Fibroblast of upper back skin (primary cell): ENCODE measurements at regions not wholly inside any gene's neighbourhood (a gene's known extent, or its start where the extent isn't known, plus 50 kb on each side); places are given as distances from the start of the nearest gene placed in this dataset.
"Not testable (repeated sequence)": the region's sequence is repeated elsewhere in the genome, so short reads cannot be mapped to it uniquely, and the experiment has no call there.

ENCODE experiments used
- DNase-seq: peaks from one replicate; pipeline ENCODE4 v3.0.0-alpha.2; 2013

DNA sequence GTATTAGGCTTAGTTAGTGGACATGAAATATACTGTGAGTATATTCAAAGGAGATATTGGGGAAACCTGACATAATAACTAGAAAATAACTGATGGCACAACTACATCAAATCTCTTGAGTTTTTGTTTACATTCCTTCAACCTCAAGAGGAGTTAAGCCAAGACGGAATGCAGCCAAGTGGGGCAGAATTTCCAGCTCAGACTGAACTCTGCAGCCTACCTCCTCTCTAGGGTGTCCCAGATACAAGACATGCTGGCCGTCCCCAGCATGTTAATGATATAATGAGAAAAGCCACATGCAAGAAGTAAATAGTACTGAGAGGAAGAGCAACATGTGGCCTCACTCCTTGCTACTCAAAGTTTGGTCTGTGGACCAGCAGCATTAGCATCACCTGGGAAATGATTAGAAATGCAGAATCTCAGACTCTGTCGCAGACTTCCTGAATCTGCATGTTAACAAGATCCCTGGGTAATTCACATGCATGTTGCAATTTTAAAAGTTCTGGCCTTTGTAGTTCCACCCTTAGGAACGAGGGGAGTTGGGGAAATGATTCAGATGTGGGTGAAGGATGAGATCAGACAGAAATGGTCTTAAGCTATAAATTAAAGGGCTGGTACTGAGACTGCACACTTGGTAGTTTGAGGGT, 118.4 kb upstream of the CACUL1 start:
- DNase-seq = no peak

DNA sequence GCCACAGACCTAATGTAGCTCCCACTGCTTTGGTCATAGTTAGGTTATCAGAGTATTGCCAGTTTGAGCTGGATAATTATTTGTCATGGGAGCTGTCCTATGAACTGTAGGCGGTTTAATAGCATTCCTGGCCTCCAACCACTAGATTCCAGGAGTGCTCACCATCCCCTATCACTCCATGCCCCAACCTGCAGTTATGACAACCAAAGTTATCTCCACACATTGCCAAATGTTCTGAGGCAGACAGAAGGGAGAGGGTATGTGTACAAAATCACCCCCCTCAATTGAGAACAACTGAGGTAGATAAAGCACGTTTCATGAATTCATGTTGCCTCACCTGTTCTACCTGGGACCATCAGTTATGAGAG, 119.0 kb upstream of the CACUL1 start:
- DNase-seq = no peak

DNA sequence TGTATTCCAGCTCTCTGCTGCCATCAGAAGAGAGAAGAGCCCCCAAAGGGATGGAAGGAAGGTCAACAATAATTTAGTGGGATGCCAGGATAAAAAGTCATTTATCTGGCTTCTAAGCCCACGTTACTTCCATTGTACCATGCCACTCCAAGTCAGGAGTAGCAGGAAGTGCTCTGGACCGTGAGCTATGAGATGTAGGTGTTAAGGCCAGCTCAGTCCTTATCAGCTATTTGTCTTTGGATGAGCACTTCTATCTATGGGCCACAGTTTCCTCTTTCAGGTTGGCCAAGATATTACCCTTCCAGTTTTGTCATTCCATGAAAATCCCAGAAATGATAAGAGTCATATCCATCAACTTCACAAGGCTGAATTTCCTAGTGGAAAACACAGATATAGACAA, 119.4 kb upstream of the CACUL1 start:
- no peak for DNase-seq

DNA sequence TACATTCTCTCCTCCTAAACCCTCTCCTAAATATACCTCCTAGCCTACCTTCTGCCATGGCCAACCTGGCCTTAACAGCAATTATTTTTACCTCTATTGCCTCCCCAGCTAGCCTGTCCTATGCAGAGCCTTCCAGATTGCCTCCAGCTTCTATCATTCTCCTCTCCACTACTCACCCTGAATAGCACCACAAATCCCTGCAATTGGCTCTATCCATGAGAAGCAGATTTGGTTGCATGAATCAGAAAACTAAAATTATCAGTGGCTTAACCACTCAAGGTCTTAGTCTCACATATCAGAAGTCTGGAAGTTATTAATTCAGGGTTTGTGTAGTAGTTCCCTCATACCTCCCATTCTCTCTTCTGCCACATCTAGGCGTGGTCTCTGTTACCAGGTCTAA, 120.3 kb upstream of the CACUL1 start:
- DNase-seq = no peak

DNA sequence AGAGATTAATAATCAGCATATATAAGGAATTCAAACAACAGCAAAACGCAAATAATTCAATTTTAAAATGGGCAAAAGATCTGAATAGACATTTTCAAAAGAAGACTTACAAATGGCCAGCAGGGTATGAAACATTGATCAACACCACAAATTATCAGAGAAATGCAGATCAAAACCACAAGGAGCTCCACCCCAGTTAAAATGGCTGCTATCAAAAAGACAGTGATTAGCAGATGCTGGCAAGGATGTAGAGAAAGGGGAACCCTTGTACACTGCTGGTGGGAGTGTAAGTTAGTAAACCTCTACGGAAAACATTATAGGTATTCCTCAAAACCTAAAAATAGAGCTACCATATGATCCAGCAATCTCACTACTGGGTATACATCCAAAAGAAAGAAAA, 128.0 kb upstream of the CACUL1 start:
- DNase-seq = no peak

DNA sequence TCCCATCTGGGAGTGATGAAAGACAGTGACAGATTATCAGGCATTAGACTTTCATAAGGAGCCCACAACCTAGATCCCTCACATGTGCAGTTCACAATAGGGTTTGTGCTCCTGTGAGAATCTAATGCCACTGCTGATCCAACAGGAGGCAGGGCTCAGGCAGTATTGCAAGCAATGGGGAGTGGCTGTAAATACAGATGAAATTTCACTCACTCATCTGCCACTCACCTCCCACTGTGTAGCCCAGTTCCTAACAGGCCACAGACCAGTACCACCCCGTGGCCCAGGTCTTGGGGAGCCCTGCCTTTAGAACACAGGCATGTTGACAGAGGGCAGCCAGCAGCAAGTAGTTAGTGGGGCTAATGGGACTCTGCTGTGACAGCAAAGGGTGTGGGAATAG, 137.3 kb upstream of the NANOS1 start:
- DNase-seq = no peak

DNA sequence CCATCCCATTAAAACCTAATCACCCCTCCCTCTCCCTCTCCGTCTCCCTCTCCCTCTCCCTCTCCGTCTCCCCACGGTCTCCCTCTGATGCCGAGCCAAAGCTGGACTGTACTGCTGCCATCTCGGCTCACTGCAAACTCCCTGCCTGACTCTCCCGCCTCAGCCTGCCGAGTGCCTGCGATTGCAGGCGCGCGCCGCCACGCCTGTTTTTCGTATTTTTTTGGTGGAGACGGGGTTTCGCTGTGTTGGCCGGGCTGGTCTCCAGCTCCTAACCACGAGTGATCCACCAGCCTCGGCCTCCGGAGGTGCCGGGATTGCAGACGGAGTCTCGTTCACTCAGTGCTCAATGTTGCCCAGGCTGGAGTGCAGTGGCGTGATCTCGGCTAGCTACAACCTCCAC, 134.6 kb upstream of the NANOS1 start:
- DNase-seq = not testable (repeated sequence)

DNA sequence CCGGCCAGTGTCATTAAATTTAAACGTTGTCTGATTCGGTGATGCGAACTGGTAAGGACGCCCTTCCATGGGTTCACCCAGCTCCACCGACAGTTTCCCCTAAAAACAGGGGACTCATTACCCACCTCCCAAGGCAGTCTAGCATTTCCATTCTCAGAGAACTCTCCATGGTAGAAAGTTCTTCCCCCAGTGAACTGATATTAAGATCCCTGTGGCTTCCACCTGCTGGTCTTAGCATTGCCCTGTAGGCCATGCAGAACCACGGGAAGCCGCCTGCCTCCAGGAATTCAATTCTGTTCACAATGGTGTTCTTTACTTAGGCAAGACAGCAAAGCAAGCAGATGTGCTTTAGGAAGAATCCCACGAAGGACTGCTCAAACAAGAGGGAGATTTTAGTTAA, 128.9 kb upstream of the NANOS1 start:
- no peak for DNase-seq

DNA sequence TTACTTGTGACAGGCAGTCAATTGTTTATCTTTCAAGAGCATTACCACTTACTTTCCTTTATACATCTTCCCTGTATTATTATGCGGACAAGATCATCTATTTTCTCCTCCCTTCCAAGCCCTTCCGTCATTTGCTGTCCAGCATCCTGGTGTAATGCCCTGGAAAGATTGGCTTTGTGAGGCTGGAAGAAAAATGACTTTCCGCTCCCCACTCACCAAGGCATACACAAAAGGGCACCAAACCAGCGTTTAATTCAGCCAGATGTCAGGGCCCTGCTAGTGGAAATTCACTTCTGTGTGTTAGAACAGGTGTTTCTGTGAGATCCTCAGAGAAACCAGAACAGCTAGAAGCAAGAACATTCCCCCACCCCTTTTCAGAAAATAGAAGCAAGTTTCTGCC, 128.1 kb upstream of the NANOS1 start:
- no peak for DNase-seq

DNA sequence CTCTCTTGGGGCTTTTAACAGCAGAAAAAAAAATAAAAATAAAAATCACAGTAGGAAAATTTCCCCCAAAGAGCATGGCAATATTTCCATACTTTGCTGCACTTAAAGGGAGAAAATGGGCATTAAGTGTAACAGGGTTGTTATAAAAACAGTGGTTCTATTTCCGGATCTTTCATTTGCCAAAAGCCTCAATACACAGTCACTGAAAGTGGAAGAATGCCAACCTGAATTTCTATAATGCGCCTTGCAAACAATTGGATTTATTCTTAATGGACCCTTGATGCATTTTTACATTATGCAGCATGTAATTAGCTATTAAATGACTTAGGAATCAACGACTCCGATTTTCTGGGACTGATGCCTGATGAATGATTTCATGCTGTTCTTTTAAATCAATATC, 127.6 kb upstream of the NANOS1 start:
- DNase-seq = no peak

DNA sequence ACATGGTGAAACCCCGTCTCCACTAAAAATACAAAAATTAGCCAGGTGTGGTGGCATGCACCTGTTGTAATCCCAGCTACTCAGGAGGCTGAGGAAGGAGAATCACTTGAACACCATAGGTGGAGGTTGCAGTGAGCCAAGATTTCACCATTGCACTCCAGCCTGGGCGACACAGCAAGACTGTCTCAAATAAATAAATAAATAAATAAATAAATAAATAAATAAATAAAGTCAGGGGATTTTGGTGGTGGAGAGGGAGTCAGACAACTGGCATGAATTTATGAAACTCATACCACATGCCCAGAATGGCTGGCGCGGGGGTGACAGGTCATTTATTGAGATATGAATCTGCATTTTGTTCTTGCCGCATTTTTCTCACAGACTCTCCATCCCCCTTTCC, 126.9 kb upstream of the NANOS1 start:
- not testable (repeated sequence) for DNase-seq

DNA sequence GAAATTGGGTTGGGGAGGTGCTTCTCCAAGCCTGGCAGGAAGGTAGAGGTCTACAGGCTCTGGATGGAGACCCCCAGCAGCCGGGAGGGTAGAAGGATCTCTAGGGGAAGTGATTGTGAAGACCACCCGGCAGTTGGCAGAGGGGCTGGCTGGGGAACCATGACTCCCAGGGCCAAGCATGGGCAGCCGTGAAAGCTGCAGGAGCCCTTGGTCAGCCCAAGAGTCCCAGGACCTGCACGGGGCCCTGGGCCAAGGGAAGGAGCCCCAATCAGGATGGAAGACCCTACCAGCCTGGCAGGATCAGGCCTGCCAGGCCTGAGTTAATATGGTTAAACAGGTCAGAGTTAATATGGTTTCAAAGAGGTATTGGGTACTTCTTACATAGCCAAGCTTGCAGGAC, 126.3 kb upstream of the NANOS1 start:
- DNase-seq = no peak

DNA sequence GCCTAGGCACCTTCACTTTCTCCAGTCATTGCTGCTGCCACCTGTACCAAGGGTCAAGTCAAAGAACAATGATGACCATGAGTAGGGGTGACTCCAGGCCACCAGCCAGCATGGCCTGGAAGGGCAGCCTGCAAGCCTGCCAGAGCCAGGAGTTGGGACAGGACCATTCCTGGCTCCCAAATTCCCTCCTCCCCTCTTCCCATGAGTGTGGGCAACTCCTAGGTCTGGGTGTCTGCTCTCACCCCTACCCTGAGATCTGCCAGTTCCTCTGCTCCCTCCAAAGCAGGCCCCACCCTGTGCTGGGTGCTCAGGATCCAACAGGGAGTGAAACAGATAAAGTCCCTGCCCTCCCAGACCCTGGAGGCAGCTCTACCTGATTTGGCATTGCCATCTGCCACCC, 125.8 kb upstream of the NANOS1 start:
- DNase-seq = no peak

DNA sequence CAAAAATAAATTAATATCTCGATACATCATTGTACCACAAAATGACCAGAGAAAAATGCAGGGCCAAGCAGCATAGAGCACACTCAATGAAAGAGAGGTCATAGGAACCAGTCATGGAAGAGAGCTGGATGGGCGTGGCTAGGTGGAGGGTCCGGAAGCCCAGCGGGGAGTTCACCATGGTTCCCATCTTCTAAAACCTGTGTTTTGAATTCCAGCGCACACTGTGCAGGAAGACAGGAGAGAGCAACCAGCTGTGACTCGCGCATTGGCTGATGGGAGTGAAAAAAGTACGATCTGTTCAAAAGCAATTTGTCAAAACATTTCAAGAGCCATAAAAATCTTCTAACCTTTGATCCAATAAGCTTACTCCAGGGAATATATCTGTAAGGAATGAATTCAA, 125.2 kb upstream of the NANOS1 start:
- DNase-seq = no peak

DNA sequence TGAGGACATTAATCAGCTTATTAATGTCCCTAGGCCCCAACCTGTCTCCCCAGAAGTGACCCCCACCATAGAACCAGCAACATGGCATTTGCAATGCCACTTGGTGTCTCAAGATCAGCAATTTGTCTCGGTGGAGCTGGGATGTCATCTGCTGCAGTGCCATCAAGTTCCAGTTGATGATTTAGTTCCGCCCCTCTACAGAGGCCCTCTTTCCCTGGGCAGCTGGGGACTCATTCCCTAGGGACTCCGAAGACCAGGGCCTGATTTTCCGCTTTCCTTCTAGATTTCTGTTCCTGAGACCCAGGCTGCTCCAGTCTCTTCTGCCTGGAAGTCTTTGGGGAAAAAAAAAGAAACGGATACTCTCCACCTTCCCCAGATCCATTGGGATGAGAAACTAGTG, 122.5 kb upstream of the NANOS1 start:
- no peak for DNase-seq

DNA sequence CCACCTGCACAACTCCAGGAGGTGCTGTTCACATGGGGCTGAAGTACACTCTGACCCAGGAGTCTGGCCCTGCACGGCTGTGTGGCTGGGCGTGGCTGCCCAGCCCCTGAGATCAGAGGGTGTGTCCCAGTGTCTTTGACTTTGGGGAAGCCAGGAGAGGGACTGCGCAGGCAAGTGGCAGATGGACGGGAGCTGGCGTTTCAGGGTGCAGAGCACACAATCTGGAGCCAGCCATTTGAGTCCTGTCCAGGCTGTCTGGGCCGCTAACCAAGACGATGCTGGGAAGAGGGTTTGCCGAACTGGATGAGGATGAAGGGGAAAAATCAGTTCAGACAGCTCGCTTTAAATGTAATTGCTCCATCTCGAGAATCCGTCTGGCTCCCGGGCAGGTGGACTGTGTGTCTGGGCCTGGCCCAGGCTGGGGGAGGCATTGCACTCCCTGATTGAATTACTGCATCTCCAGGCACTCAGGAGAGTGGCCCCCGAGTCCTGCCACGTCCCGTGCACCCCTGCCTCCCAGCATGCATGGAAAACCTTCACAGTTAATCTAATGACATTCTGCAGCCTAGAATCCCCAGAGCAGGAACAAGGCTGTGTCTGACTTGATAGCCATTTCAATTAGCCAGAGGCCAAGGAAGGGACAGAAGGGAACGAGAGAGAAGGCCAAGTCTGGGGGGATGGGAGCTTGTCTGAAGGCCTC, 120.8 kb upstream of the NANOS1 start:
- DNase-seq = no peak

DNA sequence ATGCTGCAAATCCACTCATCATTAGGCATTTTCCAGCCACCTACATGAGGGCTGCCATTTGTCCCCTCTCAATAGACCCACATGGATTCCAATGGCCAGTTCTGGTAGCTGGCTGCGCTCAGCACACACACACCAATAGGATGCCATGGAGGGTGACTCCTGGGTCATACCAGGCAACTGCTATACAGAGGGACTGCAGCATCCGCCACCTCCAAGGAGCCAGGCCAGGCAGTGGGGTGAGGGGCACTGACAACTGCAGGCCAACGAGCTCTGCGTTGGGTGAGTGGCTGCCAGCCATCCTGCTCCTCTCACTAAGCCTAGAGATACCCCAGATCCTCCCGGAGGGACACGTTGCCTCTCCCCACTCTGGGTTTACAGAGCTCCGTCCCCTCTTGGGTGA, 118.8 kb upstream of the NANOS1 start:
- no peak for DNase-seq

DNA sequence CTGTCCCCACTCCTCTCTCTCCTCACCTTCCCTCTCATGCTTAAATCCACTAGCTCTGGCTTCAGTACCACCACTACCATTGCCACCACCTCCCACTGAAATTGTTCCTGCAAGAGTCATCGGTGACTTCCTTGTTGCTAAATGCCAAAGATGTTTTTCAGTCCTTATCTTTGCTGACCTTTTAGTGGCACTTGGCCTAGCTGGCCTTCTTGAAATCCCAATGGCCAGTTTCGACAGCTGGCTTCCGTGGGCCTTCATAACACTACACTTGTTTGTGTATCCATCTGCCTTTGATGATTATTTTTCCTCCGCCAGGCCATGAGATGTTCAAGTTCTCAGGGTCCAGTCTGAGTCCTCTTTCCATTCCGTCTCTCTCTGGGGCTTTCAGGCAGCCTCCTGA, 118.2 kb upstream of the NANOS1 start:
- no peak for DNase-seq

DNA sequence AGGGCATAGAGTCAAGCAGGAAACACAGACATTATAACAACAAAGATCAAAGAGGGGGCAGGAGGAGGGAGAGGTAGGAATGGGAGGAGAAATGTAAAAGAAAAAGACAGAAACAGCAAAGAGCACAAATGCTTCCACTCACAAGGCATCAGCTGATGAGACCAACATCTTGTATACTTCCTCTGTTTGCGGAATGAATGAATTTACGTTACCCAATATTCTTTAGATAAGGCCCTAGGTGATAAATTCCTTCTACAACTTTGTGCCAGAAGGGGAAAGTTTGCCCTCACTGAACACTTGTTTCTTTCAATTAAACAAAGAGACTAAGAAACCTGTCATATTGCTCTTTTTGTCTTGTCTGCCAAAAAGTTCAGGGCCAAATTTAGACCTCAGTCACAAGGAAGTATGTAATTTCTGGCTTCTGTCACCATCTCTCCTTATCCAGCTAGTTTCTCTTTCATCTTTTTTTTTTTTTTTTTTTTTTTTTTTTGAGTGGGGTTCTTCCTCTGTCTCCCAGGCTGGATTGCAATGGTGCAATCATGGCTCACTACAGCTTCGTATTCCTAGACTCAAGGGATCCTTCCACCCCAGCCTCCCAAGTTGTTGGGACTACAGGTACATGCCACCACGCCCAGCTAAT, 116.4 kb upstream of the NANOS1 start:
- no peak for DNase-seq

DNA sequence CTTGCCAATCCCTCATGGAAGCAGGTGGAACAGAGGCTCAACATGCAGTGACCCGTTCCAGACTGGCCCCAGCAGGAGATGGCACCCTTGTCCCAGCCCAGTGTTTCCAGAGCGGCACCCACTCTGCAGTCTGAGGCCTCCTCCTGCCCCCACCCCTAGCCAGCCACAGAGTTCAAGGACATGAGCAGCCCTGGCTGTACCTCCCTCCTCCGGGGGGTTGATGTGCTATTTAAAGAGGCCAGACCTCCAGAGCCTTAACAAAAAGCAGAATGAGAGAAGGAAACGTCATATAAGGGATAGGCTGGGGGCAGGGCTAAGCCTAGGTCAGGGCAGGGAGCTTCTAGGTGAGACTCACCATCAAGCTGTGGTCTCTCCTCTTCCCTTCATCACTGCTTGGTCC, 115.7 kb upstream of the NANOS1 start:
- no peak for DNase-seq

DNA sequence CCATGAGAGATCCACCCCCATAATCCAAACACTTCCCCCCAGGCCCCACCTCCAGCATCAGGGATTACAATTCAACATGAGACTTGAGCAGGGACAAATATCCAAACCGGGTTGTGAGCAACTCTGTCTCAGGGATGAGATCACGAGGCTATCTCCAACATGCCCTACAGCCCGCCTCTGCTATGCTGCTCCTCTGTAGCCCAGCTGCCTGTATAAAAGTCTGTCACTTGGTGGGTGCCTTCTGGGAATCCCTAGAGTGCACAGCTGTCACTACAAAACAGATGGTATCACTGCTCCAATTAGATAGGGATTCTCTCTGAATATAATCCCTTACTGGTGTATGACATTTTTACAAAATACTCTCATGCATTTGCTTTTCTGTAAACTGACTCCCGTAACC, 114.9 kb upstream of the NANOS1 start:
- no peak for DNase-seq

DNA sequence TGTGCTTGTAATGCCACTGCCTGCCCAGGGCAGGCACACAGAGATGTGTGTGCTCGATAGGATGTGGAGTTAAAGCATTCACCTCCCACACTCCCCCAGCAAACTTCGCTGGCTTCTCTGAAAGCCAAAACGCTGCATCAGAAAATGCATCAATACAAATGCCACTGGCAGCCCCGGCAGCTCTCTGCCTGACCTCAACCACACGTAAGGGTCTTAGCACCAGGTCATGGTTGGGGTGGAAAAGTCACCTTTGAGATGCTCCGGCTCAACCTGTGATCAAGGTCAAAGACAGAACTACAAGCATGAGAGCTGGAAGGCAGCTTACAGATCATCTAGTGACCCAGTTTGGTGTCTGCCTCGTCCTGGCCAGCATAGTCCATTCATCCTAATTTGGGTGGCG, 114.4 kb upstream of the NANOS1 start:
- no peak for DNase-seq

DNA sequence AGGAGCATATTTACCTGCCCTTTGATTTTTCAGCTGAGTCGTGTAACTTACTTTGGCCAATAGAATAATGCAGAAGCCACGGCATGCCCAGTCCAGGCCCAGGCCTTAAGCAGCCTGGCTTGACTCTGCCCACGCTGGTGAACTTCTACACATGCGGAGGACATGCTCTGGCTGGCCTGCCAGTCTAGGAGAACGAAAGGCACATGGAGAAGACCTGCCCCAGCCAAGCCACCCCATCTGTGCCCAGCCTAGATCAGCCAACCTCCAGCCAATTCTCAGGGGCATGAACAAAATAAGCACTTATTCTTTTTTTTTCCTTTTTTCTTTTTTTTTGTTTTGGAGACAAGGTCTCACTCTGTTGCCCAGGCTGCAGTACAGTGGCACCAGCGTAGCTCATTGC, 112.7 kb upstream of the NANOS1 start:
- DNase-seq = no peak

DNA sequence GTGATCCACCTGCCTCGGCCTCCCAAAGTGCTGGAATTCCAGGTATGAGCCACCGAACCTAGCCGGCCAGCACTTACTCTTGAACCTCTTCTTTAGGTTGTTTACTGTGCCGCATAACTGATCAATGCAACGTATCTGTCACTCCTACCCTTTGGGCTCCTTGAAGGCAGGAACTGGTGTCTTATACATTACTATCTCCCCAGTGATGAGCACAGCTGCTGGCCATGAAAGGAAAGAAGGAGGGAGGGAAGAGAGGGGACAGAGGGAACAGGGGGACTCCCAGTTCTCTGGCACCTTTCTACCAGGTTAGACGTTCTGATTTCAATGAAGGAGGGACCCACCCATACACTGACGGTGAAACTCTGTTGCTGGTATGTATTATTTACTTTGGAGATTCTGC, 111.8 kb upstream of the NANOS1 start:
- no peak for DNase-seq

DNA sequence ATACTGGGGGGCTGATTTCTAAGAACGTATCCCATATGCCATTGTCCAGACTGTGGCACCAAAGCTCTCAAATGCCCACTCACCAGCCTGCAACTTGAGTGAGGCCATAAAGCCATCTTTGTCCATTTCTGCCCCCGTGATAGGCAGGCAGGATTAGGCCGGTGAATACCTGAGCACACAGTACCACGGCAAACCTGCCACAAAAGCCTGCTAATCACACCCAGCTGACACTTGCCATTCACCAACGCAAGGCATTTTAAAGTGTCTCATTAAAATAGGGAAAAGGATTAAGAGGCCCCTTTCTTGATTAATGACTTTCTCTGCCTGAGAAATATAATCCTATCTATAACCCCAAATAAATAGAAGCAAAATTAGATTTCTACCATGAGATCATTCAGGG, 111.4 kb upstream of the NANOS1 start:
- no peak for DNase-seq
